SK-N-SH (cell line): ENCODE measurements at regions not wholly inside any gene's neighbourhood (a gene's known extent, or its start where the extent isn't known, plus 50 kb on each side); places are given as distances from the start of the nearest gene placed in this dataset.

Experiments used
- CTCF ChIA-PET: fragments of 300-600, 350-600 bp; formaldehyde crosslinking; extraction: SDS; loops from one replicate; lab custom pipeline; 2021; lab: Yijun Ruan, JAX
- POLR2A ChIA-PET: fragments of 350-600 bp; sonication (Branson Sonifier 250); formaldehyde crosslinking; extraction: SDS; loops from one replicate; lab custom pipeline; 2020; ENCODE audit warnings: antibody characterized with exemption, inconsistent platforms; lab: Yijun Ruan, JAX
- DNase-seq: peaks from one replicate; pipeline ENCODE4 v3.0.0; 2012
- H2AFZ ChIP-seq: fragments of 200-600 bp; sonication (generic); 2 replicates; pipeline ENCODE4 v1.8.1; 2016; ENCODE audit warnings: antibody characterized with exemption, mild to moderate bottlenecking, low read depth
- H3F3A ChIP-seq: fragments of 200-600 bp; sonication (generic); replicated peaks from 2 replicates; pipeline ENCODE3; 2016; ENCODE audit warnings: antibody characterized with exemption, mild to moderate bottlenecking; ENCODE audit not compliant: insufficient read depth
- H3K27ac ChIP-seq, 2 experiments: fragments of 200-500 bp in 1 of 2; fragments of 200-600 bp in 1 of 2; sonication (Bioruptor generic) in 1 of 2; sonication (generic), shearing (Covaris generic) in 1 of 2; 2 replicates each; pipeline versions ENCODE4 v1.5.1 to v1.6.1; 2014 to 2016; ENCODE audit warnings: low read depth in 2 of 2, inconsistent platforms in 1 of 2, low read length in 1 of 2, mild to moderate bottlenecking in 1 of 2, mixed read lengths in 1 of 2
- H3K27me3 ChIP-seq: fragments of 200-600 bp; sonication (generic), shearing (Covaris generic); 2 replicates; pipeline ENCODE4 v1.6.1; 2016; ENCODE audit warnings: mixed run types; ENCODE audit not compliant: insufficient read depth
- H3K36me3 ChIP-seq, 2 experiments: fragments of 200-500 bp in 1 of 2; fragments of 200-600 bp in 1 of 2; sonication (Bioruptor generic) in 1 of 2; sonication (generic) in 1 of 2; replicated peaks in 1 of 2; 2 replicates each; pipeline versions ENCODE3 to v1.5.1; 2014 to 2016; ENCODE audit warnings: low read length in 1 of 2, mild to moderate bottlenecking in 1 of 2; ENCODE audit not compliant: insufficient read depth in 2 of 2, control insufficient read depth in 1 of 2
- H3K4me1 ChIP-seq, 2 experiments: fragments of 200-500 bp in 1 of 2; fragments of 200-600 bp in 1 of 2; sonication (Bioruptor generic) in 1 of 2; sonication (generic), shearing (Covaris generic) in 1 of 2; 2 replicates each; pipeline versions ENCODE4 v1.5.1 to v1.6.1; 2014 to 2016; ENCODE audit warnings: low read depth in 1 of 2, low read length in 1 of 2, mixed run types in 1 of 2; ENCODE audit not compliant: insufficient read depth in 2 of 2, control insufficient read depth in 1 of 2
- H3K4me2 ChIP-seq: fragments of 200-600 bp; sonication (generic), shearing (Covaris generic); 2 replicates; pipeline ENCODE4 v1.6.1; 2017; ENCODE audit warnings: mixed run types
- H3K4me3 ChIP-seq, 2 experiments: fragments of 200-500 bp in 1 of 2; fragments of 200-600 bp in 1 of 2; sonication (Bioruptor generic) in 1 of 2; sonication (generic), shearing (Covaris generic) in 1 of 2; 2 replicates each; pipeline versions ENCODE4 v1.5.1 to v1.8.1; 2014 to 2016; ENCODE audit warnings: low read depth in 2 of 2, inconsistent platforms in 1 of 2, low read length in 1 of 2, mild to moderate bottlenecking in 1 of 2, mixed read lengths in 1 of 2, moderate library complexity in 1 of 2
- H3K79me2 ChIP-seq: fragments of 200-600 bp; sonication (generic); 2 replicates; pipeline ENCODE4 v1.8.1; 2017; ENCODE audit warnings: mild to moderate bottlenecking; ENCODE audit not compliant: insufficient read depth
- H3K9ac ChIP-seq: fragments of 200-600 bp; sonication (generic); 2 replicates; pipeline ENCODE4 v1.6.1; 2017; ENCODE audit warnings: mixed run types
- H3K9me2 ChIP-seq: fragments of 200-600 bp; sonication (generic); 2 replicates; pipeline ENCODE4 v1.6.1; 2017; ENCODE audit warnings: mixed run types
- H3K9me3 ChIP-seq: fragments of 200-600 bp; sonication (generic); 2 replicates; pipeline ENCODE4 v1.6.1; 2017; ENCODE audit warnings: mixed run types, mild to moderate bottlenecking, moderate library complexity
- H4K20me1 ChIP-seq: fragments of 200-600 bp; sonication (generic); 2 replicates; pipeline ENCODE4 v1.6.1; 2017; ENCODE audit warnings: mild to moderate bottlenecking, mixed run types; ENCODE audit not compliant: insufficient read depth
- ELF1 ChIP-seq: IDR thresholded peaks from 2 replicates; pipeline ENCODE4 v1.4.0; 2012
- EP300 ChIP-seq, 2 experiments: IDR thresholded peaks; 2 replicates each; pipeline versions ENCODE4 v1.4.0 to v1.6.1; 2012; ENCODE audit warnings: borderline replicate concordance in 1 of 2, low read depth in 1 of 2, low read length in 1 of 2
- EZH2phosphoT487 ChIP-seq: fragments of 200-600 bp; sonication (generic); IDR thresholded peaks from 2 replicates; pipeline ENCODE4 v1.6.1; 2017; ENCODE audit warnings: low read depth, mixed run types, mild to moderate bottlenecking, antibody characterized with exemption, moderate library complexity, borderline replicate concordance
- FOSL2 ChIP-seq: IDR thresholded peaks from 2 replicates; pipeline ENCODE4 v1.4.0; 2012; ENCODE audit warnings: low read depth, mild to moderate bottlenecking, moderate library complexity, borderline replicate concordance
- MEF2A ChIP-seq: IDR thresholded peaks from 2 replicates; pipeline ENCODE4 v1.4.0; 2012; ENCODE audit warnings: low read depth, borderline replicate concordance
- MXI1 ChIP-seq: IDR thresholded peaks from 2 replicates; pipeline ENCODE4 v1.6.1; 2012; ENCODE audit warnings: mild to moderate bottlenecking, low read depth, low read length, improper control_type of control experiment
- NFIC ChIP-seq: IDR thresholded peaks from 2 replicates; pipeline ENCODE4 v1.4.0; 2012; ENCODE audit warnings: borderline replicate concordance
- RXRA ChIP-seq: IDR thresholded peaks from 2 replicates; pipeline ENCODE4 v1.4.0; 2012; ENCODE audit warnings: low read depth, mild to moderate bottlenecking, borderline replicate concordance
- SMC3 ChIP-seq: IDR thresholded peaks from 2 replicates; pipeline ENCODE4 v1.6.1; 2012; ENCODE audit warnings: low read depth, low read length, improper control_type of control experiment
- USF1 ChIP-seq: IDR thresholded peaks from 2 replicates; pipeline ENCODE4 v1.4.0; 2012; ENCODE audit warnings: low read depth, borderline replicate concordance
- WGBS: methylation state at CpG from one replicate; pipeline ENCODE4 v1.1.6; 2017; ENCODE audit warnings: low lambda C conversion rate; 5-methylcytosine and 5-hydroxymethylcytosine counted together

- TF ChIP-seq ELF1 (no peak), NFIC (no peak), MEF2A (no peak), FOSL2 (no peak)
- Histone ChIP-seq H3K79me2 (no peaks in the 10 kb centered on the region), H2AFZ (no peak overlapping the region), H3K4me1 (no peaks in the 10 kb centered on the region), H4K20me1 (no peaks in the 10 kb centered on the region), H3K9ac (no peak overlapping the region), H3K9me3 (no peaks in the 10 kb centered on the region), H3F3A (no peaks in the 10 kb centered on the region), H3K27ac (no peak overlapping the region), H3K4me3 (no peak overlapping the region), H3K4me2 (no peak overlapping the region), H3K27me3 (no peaks in the 10 kb centered on the region; the same call in 1 of the 2 replicates), H3K9me2 (no peaks in the 10 kb centered on the region), H3K36me3 (no peaks in the 10 kb centered on the region)
- ChIA-PET CTCF (interaction anchor here (1.5 kb wide), 1 partner anchor 9 kb away, joined by 5 read pairs; no protein-coding TSS in a partner anchor), POLR2A (no interaction called here)
- no peak for DNase-seq
- WGBS: 47% methylated on average over 21 of the region's 26 CpGs
Measured at GRCh38 chr6:138682704-138683527, 90.7 kb upstream of the CCDC28A start.

- Histone ChIP-seq H3K27ac (no peak overlapping the region), H3K79me2 (no peaks in the 10 kb centered on the region), H3K4me2 (no peak overlapping the region), H3K4me3 (no peak overlapping the region), H3K27me3 (peaks cover 7% of the 10 kb centered on the region; the same call in 1 of the 2 replicates), H3K36me3 (no peaks in the 10 kb centered on the region), H2AFZ (no peak overlapping the region)
- TF ChIP-seq RXRA (no peak), EP300 (IDR thresholded peaks at IDR 0.05; ENCODE audit: borderline replicate concordance in 1 of 2, low read depth in 1 of 2, low read length in 1 of 2) (no peak), USF1 (no peak), MXI1 (no peak), ELF1 (no peak), EZH2phosphoT487 (no peak)
- TF ChIP-seq, all 33 proteins: peak for 0
- WGBS: 23% methylated on average over 2 of the region's 2 CpGs
- DNase-seq: no peak
- Histone ChIP-seq H3K9me3 (no peaks in the 10 kb centered on the region), H3F3A (no peaks in the 10 kb centered on the region), H3K9ac (no peak overlapping the region), H4K20me1 (no peaks in the 10 kb centered on the region), H3K4me1 (no peaks in the 10 kb centered on the region), H3K9me2 (no peaks in the 10 kb centered on the region)
- ChIA-PET POLR2A (no interaction called here), CTCF (no interaction called here)
Measured at GRCh38 chr6:138685257-138685656, 88.3 kb upstream of the CCDC28A start.

- CTCF ChIA-PET: no interaction called here
- Histone ChIP-seq H3K36me3 (no peaks in the 10 kb centered on the region), H3K4me2 (no peak overlapping the region), H2AFZ (no peak overlapping the region), H3K4me1 (no peaks in the 10 kb centered on the region), H3K27me3 (peaks cover 7% of the 10 kb centered on the region; the same call in 1 of the 2 replicates), H3K27ac (no peak overlapping the region), H3K9me2 (no peaks in the 10 kb centered on the region), H3K4me3 (no peak overlapping the region), H3K9me3 (no peaks in the 10 kb centered on the region), H3K9ac (no peak overlapping the region), H3F3A (no peaks in the 10 kb centered on the region), H4K20me1 (no peaks in the 10 kb centered on the region), H3K79me2 (no peaks in the 10 kb centered on the region)
- DNase-seq: no peak
- POLR2A ChIA-PET: no interaction called here
- TF ChIP-seq SMC3 (no peak), MXI1 (no peak)
Measured at GRCh38 chr6:138685781-138686180, 87.8 kb upstream of the CCDC28A start.
